ENCODE measurements at regions not wholly inside any gene's neighbourhood (a gene's known extent, or its start where the extent isn't known, plus 50 kb on each side); places are given as distances from the start of the nearest gene placed in this dataset.
"Not testable (repeated sequence)": the region's sequence is repeated elsewhere in the genome, so short reads cannot be mapped to it uniquely, and the experiment has no call there.

DNA sequence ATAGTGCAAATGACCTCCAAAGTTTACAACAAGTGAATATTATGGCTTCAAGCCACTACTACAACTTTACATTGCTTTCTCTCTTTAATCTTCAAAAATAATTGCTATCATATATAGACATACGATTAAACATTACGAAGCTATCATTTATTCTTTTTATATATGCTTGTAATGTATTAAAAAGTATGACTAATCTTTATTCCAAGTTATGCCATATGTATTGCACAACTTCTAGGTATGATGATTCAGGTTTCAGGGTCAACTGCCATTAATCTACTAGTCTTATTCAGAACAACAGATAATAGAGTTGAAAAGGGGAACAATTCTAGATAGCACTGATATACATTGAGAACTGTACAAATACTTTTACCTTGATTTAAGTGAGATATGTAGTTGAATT, 506.2 kb upstream of the TMEFF2 start:
- DNase-seq (ENCODE audit: low spot score in 2 of 2) = no peak
- H3K4me3 ChIP-seq (ENCODE audit: low read depth, poor library complexity, severe bottlenecking) = no peak overlapping the region
- intact Hi-C loops (cut with DNase I; ENCODE audit: low total_unique reads) = no loop called here
- 52 to 86% methylated on average over 2 of the region's 2 CpGs for WGBS, 2 donors
- no peak for TF ChIP-seq CTCF (IDR thresholded peaks at IDR 0.05)
- no peak for TF ChIP-seq POLR2A (IDR thresholded peaks at IDR 0.05)

GRCh38 chr2:192697880-192698279, 503.1 kb upstream of the TMEFF2 start:
- H3K4me3 ChIP-seq (ENCODE audit: low read depth, poor library complexity, severe bottlenecking) = no peak overlapping the region
- intact Hi-C loops (cut with DNase I; ENCODE audit: low total_unique reads) = no loop called here
- 87 to 88% methylated on average over 5 of the region's 5 CpGs for WGBS, 2 donors
- DNase-seq (ENCODE audit: low spot score in 2 of 2) = no peak
- TF ChIP-seq POLR2A (IDR thresholded peaks at IDR 0.05) = no peak
- no peak for TF ChIP-seq CTCF (IDR thresholded peaks at IDR 0.05)

- intact Hi-C loops (cut with DNase I; ENCODE audit: low total_unique reads) = no loop called here
- TF ChIP-seq CTCF (IDR thresholded peaks at IDR 0.05) = no peak
- no peak for TF ChIP-seq POLR2A (IDR thresholded peaks at IDR 0.05)
- 77 to 83% methylated on average over 3 of the region's 3 CpGs for WGBS, 2 donors
- no peak for DNase-seq (ENCODE audit: low spot score in 2 of 2)
- H3K4me3 ChIP-seq (ENCODE audit: low read depth, poor library complexity, severe bottlenecking) = no peak overlapping the region
Measured at GRCh38 chr2:192696857-192697256, 502.1 kb upstream of the TMEFF2 start.

DNA sequence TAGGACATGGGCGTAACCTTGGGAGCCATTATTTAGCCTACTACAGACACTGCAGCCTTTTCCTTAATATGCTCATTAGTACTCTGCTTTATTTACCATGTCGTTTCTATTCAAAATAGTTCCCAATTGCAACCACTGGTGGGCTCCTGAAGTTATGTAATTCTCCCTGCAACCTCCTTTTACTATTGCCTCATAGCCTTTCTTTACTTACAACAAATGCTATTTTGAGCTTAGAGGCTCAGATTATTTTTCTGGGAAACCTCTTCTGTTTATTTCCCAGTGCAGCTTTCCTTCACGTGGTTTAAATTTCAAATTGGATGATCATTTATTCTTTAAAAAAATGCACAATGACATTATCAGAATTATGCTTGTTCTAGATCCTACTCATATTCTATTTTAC, 492.3 kb upstream of the TMEFF2 start:
- intact Hi-C loops (cut with DNase I; ENCODE audit: low total_unique reads) = no loop called here
- WGBS, 2 donors = 70 to 71% methylated on average over 3 of the region's 3 CpGs
- no peak for DNase-seq (ENCODE audit: low spot score in 2 of 2)
- TF ChIP-seq POLR2A (IDR thresholded peaks at IDR 0.05) = no peak
- TF ChIP-seq CTCF (IDR thresholded peaks at IDR 0.05) = no peak
- no peak overlapping the region for H3K4me3 ChIP-seq (ENCODE audit: low read depth, poor library complexity, severe bottlenecking)

GRCh38 chr2:192682511-192682910, 487.8 kb upstream of the TMEFF2 start:
- DNase-seq (ENCODE audit: low spot score in 2 of 2); intact Hi-C loops (cut with DNase I; ENCODE audit: low total_unique reads); H3K4me3 ChIP-seq (ENCODE audit: low read depth, poor library complexity, severe bottlenecking): not testable (repeated sequence)
- 94 to 96% methylated on average over 27 of the region's 27 CpGs for WGBS, 2 donors

DNA sequence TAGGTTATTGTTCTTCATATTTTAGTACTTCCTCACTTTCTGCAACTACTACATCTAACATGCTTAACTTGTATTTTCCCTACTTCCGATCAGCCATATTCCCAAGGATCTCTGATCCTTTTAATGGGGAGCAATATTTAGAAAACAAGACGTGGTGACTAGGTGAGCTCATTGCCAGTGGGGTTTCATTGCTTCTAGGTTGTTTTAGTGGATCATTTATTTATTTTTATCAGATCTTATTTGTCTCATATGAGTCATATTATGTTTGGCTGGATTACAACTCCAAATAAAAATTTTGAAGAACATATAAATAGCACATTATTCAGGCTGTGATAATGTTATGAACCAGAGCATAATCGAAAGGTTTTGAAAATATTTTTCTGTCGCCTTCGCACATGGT, 480.9 kb upstream of the TMEFF2 start:
- TF ChIP-seq CTCF (IDR thresholded peaks at IDR 0.05) (no peak), POLR2A (IDR thresholded peaks at IDR 0.05) (no peak)
- intact Hi-C loops (cut with DNase I; ENCODE audit: low total_unique reads) = no loop called here
- no peak overlapping the region for H3K4me3 ChIP-seq (ENCODE audit: low read depth, poor library complexity, severe bottlenecking)
- no peak for DNase-seq (ENCODE audit: low spot score in 2 of 2)
- WGBS, 2 donors = 63 to 69% methylated on average over 5 of the region's 5 CpGs

Data from lower leg skin (tissue), 4 donors.